Left lung (tissue), 4 donors: ENCODE measurements at regions not wholly inside any gene's neighbourhood (a gene's known extent, or its start where the extent isn't known, plus 50 kb on each side); places are given as distances from the start of the nearest gene placed in this dataset.

Experiments used
- ATAC-seq: fragments of 200-7000 bp; cut with Tn5 transposase; one replicate; pipeline ENCODE4 v1.9.1; 2020; ENCODE audit warnings: moderate library complexity
- DNase-seq, 4 donors: peaks; one replicate each; pipeline ENCODE4 v3.0.0-alpha.2; 2013 to 2020
- H3K27ac ChIP-seq, 2 donors: fragments of 200-600 bp; sonication (generic) in 1 of 2; one replicate each; pipeline versions ENCODE4 v1.5.0 to v1.8.0; 2020 to 2021
- H3K27me3 ChIP-seq, 2 donors: fragments of 200-600 bp; sonication (generic) in 1 of 2; one replicate each; pipeline versions ENCODE4 v1.5.0 to v1.8.0; 2020 to 2021
- H3K36me3 ChIP-seq, 2 donors: fragments of 200-600 bp; sonication (generic) in 1 of 2; one replicate each; pipeline versions ENCODE4 v1.5.0 to v1.8.0; 2020 to 2021
- H3K4me1 ChIP-seq, 2 donors: fragments of 200-600 bp; one replicate each; pipeline ENCODE4 v1.8.0; 2021
- H3K4me3 ChIP-seq, 2 donors: fragments of 200-600 bp; sonication (generic) in 1 of 2; one replicate each; pipeline versions ENCODE4 v1.5.0 to v1.8.0; 2020 to 2021; ENCODE audit warnings: mild to moderate bottlenecking in 1 of 2
- H3K9me3 ChIP-seq, 2 donors: fragments of 200-600 bp; sonication (generic) in 1 of 2; one replicate each; pipeline versions ENCODE4 v1.5.0 to v1.8.0; 2020 to 2021
- CTCF ChIP-seq, 2 donors: fragments of 200-600 bp; sonication (generic) in 1 of 2; IDR thresholded peaks; one replicate each; pipeline versions ENCODE4 v1.5.0 to v1.8.0; 2021; ENCODE audit warnings: antibody characterized with exemption in 2 of 2
- intact Hi-C, 2 donors: fragments of 100-400 bp; cut with DNase I; formaldehyde crosslinking; loops; one replicate each; pipeline versions ENCODE4 v1.11.2 to v1.14.2; 2022
- donor health status: DM: no; HTN: yes; CAD: no.
- donor health status: DM: no; HTN: no; CAD: no.

DNA sequence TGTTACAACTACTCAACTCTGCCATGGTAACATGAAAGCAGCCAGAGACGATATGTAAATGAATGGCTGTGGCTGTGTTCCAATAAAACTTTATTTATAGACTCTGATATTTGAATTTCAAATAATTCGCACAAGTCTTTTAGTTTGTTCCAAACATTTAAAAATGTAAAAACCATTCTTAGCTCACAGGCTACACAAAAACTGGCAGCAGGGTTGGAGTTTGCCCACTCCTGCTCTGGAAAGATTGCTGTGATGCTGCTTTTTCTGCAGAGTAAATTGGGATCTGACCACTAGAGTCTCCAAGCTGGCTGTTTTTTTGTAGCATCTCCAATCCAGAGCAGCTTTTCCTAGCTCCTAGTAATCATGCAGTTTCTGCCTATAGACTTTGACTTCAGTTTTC, 157.5 kb downstream of the CHRM3 start:
- Histone ChIP-seq H3K9me3 (no peaks in the 10 kb centered on the region), H3K36me3 (no peaks in the 10 kb centered on the region), H3K27ac (no peak overlapping the region), H3K4me3 (no peak overlapping the region), H3K4me1 (no peaks in the 10 kb centered on the region), H3K27me3 (no peaks in the 10 kb centered on the region)
- TF ChIP-seq CTCF (IDR thresholded peaks at IDR 0.05), result no peak
- no peak for ATAC-seq
- no peak for DNase-seq
- intact Hi-C loops, result no loop called here

DNA sequence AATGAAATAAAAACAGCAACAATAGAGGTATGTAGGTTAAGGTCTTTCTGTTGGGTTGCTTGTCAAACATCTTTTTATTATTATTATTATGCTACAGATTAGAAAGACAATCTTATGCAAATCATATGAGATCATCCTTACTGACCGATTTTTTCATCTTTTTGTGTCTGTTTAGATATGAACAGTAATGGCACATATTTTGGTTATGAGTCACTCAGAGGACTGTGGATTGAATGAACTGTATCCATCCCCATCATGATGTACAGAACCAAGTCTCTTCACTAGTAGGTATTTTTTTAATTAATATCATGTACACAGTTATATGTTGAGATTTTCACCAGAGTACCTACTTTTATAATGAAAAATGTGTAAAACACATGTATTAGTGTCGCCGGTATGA, 159.1 kb downstream of the CHRM3 start:
- no peak for DNase-seq
- intact Hi-C loops, result no loop called here

DNA sequence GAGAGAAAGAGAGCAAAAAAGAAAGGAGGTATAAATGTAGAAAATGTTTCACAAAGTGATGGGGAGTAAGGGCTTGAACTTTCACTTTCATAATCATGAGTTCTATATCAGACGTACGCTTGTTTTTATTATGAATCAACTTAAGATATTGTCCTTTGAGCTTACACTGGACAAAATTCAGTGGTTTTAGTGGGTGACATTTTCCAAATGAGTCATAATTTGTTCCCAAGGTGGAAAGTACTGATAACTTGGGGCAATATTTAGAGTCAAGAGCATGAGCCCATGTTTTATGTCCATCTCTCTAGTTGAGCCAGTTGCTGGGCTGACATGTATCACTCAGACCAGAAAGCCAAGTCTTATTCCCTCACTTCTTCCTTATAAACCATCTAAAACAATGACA, 161.6 kb downstream of the CHRM3 start:
- TF ChIP-seq CTCF (IDR thresholded peaks at IDR 0.05), result no peak
- Histone ChIP-seq H3K36me3 (no peaks in the 10 kb centered on the region), H3K27ac (no peak overlapping the region), H3K9me3 (no peaks in the 10 kb centered on the region), H3K27me3 (no peaks in the 10 kb centered on the region), H3K4me1 (no peaks in the 10 kb centered on the region), H3K4me3 (no peak overlapping the region)
- intact Hi-C loops, result no loop called here
- DNase-seq, result no peak
- ATAC-seq, result no peak

More for the DNA sequence above, 159.1 kb downstream of the CHRM3 start:
- no peak for ATAC-seq
- H3K9me3 ChIP-seq, result no peaks in the 10 kb centered on the region
- H3K27me3 ChIP-seq, result no peaks in the 10 kb centered on the region
- H3K4me3 ChIP-seq, result no peak overlapping the region
- H3K27ac ChIP-seq, result no peak overlapping the region
- no peaks in the 10 kb centered on the region for H3K4me1 ChIP-seq
- TF ChIP-seq CTCF (IDR thresholded peaks at IDR 0.05), result no peak
- H3K36me3 ChIP-seq, result no peaks in the 10 kb centered on the region

DNA sequence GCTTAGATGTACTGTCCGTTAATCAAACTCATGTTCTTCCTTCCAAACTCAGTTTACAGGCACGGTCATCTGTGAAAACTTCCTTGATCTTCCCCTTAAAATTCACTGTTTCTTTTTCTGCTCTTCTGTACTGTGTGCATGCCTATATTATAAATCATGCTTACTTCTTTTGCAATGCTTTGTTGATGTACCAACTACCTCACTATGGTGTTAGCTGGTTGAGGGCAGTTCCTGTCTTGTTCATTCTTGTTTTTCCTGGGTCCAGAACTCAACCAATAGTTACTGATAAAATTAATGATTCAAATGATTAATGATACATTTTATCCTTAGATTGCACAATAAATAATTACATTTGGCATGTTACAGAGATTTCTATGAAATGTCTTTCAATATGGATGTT, 163.8 kb downstream of the CHRM3 start:
- H3K9me3 ChIP-seq, result no peaks in the 10 kb centered on the region
- no peak overlapping the region for H3K27ac ChIP-seq
- TF ChIP-seq CTCF (IDR thresholded peaks at IDR 0.05), result no peak
- DNase-seq, result no peak
- no peaks in the 10 kb centered on the region for H3K36me3 ChIP-seq
- intact Hi-C loops, result no loop called here
- no peaks in the 10 kb centered on the region for H3K4me1 ChIP-seq
- H3K4me3 ChIP-seq, result no peak overlapping the region
- no peak for ATAC-seq
- no peaks in the 10 kb centered on the region for H3K27me3 ChIP-seq

- H3K4me1 ChIP-seq, result no peaks in the 10 kb centered on the region
- H3K4me3 ChIP-seq, result no peak overlapping the region
- ATAC-seq, result no peak
- no peak overlapping the region for H3K27ac ChIP-seq
- no peak for DNase-seq
- intact Hi-C loops, result no loop called here
- TF ChIP-seq CTCF (IDR thresholded peaks at IDR 0.05), result no peak
- H3K9me3 ChIP-seq, result no peaks in the 10 kb centered on the region
- H3K27me3 ChIP-seq, result no peaks in the 10 kb centered on the region
- no peaks in the 10 kb centered on the region for H3K36me3 ChIP-seq
These were observed 169.0 kb downstream of the CHRM3 start for GRCh38 chr1:239555350-239555749.
